ENCODE measurements at regions not wholly inside any gene's neighbourhood (a gene's known extent, or its start where the extent isn't known, plus 50 kb on each side); places are given as distances from the start of the nearest gene placed in this dataset.

DNA sequence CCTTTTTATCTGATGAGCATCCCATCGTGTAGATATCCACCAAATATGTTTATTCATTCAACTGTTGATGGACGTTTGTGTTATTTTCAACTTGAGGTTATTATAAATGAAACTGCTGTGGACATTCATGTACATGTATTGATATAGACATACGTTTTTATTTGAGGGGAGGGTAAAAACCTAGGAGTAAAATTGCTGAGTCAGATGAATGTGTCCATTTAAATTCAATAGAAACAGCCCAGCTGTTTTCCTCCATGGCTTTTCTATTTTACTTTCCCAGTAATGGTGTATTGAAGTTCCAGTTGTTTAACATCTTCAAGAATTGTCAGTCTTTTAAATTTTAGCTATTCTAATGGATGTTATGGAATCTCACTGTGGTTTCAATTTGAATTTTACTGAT, 348.7 kb upstream of the GALNTL6 start:
- TF ChIP-seq, protein P1, sequence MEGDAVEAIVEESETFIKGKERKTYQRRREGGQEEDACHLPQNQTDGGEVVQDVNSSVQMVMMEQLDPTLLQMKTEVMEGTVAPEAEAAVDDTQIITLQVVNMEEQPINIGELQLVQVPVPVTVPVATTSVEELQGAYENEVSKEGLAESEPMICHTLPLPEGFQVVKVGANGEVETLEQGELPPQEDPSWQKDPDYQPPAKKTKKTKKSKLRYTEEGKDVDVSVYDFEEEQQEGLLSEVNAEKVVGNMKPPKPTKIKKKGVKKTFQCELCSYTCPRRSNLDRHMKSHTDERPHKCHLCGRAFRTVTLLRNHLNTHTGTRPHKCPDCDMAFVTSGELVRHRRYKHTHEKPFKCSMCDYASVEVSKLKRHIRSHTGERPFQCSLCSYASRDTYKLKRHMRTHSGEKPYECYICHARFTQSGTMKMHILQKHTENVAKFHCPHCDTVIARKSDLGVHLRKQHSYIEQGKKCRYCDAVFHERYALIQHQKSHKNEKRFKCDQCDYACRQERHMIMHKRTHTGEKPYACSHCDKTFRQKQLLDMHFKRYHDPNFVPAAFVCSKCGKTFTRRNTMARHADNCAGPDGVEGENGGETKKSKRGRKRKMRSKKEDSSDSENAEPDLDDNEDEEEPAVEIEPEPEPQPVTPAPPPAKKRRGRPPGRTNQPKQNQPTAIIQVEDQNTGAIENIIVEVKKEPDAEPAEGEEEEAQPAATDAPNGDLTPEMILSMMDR (IDR thresholded peaks at IDR 0.05; ENCODE audit: borderline replicate concordance, insufficient read depth, low read depth, low read length): no peak
- no peak overlapping the region for H3K4me3 ChIP-seq (ENCODE audit: low read depth, low read length)

DNA sequence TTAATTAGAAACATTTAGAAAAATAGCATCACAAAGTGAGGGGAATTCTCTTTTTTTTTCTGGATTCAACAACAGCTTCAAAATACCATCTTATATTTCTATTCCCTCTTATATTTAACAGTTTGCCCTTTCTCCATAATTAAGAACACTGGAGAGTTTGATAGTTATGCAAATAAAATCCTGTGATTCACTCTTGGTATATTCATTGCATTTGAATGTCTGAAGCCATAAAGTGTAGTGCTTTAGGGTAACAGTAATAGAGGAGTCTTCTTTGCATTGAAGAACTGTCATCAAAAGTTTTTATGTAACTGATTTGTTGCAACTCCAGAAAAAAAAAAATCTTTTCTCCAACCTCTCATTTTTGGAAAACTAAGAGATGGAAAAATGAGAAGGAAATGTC, 352.0 kb upstream of the GALNTL6 start:
- TF ChIP-seq, protein P1 (IDR thresholded peaks at IDR 0.05; ENCODE audit: borderline replicate concordance, insufficient read depth, low read depth, low read length): no peak
- no peak overlapping the region for H3K4me3 ChIP-seq (ENCODE audit: low read depth, low read length)

DNA sequence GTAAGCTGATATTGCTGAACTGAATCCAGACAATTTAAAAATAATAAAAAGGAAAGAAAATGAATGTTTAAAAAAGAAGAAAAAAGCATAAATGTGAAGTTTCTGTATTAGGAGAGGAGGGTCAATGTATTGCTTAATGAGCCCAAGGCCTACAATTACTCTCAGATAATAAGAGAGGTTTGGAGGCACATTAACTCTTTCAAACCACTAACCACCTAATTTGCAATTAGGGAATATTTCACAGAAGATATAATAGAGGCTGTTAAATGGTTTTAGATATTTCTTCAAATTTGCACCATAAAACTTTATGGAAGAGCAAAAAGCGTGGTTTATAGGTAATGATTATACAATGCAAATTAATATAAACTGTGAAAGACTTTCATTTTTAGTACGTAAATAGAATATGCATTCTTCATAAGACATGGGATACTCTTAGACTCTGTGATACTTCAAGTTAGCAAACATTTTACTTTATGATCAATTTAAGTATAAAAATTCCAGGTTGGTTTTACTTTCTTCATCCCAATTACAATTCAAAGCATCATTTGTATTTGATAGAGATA, 364.2 kb upstream of the GALNTL6 start:
- no peak overlapping the region for H3K4me3 ChIP-seq (ENCODE audit: low read depth, low read length)
- TF ChIP-seq, protein P1 (IDR thresholded peaks at IDR 0.05; ENCODE audit: borderline replicate concordance, insufficient read depth, low read depth, low read length): no peak

DNA sequence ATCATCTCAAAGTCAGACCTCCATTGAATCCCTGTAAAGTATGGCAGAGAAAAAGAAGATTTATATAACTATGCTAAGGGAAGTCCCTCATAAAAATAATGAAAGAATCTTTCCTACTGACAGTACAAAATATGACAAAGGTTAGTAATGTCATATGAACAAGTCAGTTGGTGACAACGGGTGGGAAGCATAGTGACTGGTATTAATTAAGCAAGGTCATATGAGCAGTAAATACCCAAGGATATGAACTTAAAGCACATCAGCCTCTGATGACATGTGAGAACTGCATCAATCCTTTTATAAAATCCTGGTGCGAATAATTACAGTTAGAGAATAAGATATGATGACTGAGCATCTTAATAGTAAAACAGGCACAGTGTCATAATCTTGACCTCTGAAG, 364.8 kb upstream of the GALNTL6 start:
- TF ChIP-seq, protein P1 (IDR thresholded peaks at IDR 0.05; ENCODE audit: borderline replicate concordance, insufficient read depth, low read depth, low read length): no peak

DNA sequence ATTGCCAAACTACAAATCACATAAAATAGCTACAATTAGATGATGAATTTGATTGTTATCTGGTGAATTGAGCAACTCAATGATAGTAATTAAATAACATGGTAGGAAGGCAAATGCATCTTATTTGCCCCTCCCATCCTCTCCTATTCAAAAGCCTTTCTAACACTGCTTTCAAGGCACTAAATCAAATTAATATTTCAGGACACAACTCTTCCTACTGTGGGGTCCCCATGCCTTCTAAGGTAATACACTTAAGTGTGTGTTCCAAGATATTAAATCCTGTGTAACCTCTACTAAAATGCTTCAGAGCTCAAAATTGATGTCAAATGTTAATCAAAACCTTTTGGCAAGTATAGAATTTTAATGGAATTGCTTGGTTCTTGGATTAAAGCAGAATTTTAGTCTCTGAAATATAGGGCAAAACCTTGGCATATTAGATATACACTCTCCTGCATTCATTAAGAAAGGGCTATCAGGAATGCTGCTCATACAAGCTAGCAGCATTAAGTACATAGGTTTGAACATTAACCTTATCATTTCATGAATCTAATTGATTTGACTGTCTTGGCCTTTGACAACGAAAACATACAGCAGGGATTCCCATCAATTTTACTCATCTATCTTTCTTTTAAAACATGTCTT, 371.8 kb upstream of the GALNTL6 start:
- TF ChIP-seq, protein P1 (IDR thresholded peaks at IDR 0.05; ENCODE audit: borderline replicate concordance, insufficient read depth, low read depth, low read length): no peak
- no peak overlapping the region for H3K4me3 ChIP-seq (ENCODE audit: low read depth, low read length)

More for the DNA sequence above, 364.8 kb upstream of the GALNTL6 start:
- no peak overlapping the region for H3K4me3 ChIP-seq (ENCODE audit: low read depth, low read length)

DNA sequence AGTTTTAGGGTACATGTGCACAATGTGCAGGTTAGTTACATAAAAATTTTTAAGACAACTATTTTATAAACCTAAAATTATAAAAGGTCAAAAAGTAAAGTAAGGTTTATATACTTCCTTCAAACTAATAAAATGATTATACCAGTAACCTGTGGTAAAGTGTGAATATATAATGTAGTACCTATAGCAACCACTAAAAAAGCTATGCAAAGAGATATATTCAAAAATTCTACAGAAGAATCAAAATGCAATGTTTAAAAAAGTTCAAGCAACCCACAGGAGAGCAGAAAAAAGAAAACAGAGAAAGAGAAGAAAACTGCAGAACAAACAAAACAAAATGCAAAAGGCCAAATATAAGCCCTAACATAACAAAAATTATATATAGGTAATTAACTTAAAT, 379.5 kb upstream of the GALNTL6 start:
- TF ChIP-seq, protein P1 (IDR thresholded peaks at IDR 0.05; ENCODE audit: borderline replicate concordance, insufficient read depth, low read depth, low read length): no peak
- no peak overlapping the region for H3K4me3 ChIP-seq (ENCODE audit: low read depth, low read length)

DNA sequence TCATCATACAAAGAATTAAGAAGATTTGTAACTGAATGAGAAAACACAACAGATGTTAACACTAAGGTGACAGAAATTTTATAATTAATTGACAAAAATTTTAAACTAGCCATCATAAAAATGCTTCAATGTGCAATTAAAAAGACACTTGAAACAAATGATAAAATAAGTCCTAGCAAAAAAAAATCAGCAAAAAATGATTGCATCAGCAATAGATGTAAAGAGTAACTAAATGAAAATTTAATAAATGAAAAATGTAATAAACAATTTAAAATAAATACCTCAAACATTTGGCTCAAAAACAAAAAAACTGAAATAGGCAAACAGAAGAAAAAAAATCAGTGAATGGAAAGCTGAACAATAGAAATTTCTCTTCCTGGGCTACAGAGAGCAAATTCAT, 380.7 kb upstream of the GALNTL6 start:
- TF ChIP-seq, protein P1 (IDR thresholded peaks at IDR 0.05; ENCODE audit: borderline replicate concordance, insufficient read depth, low read depth, low read length): no peak

More for the DNA sequence above, 380.7 kb upstream of the GALNTL6 start:
- H3K4me3 ChIP-seq (ENCODE audit: low read depth, low read length): no peak overlapping the region
